Tibial artery (tissue), 4 donors: ENCODE measurements at regions not wholly inside any gene's neighbourhood (a gene's known extent, or its start where the extent isn't known, plus 50 kb on each side); places are given as distances from the start of the nearest gene placed in this dataset.
"Not testable (repeated sequence)": the region's sequence is repeated elsewhere in the genome, so short reads cannot be mapped to it uniquely, and the experiment has no call there.

Source experiments
- DNase-seq, 2 donors: peaks; one replicate each; pipeline ENCODE4 v3.0.0-alpha.2; 2019
- H3K27ac ChIP-seq, 2 donors: fragments of 200-600 bp; sonication (generic) in 1 of 2; 1 replicate in 1 of 2; 2 replicates in 1 of 2; pipeline ENCODE4 v1.5.1; 2018 to 2019; ENCODE audit warnings: mild to moderate bottlenecking in 1 of 2
- H3K27me3 ChIP-seq, 2 donors: fragments of 200-600 bp; sonication (generic) in 1 of 2; one replicate each; pipeline versions ENCODE4 v1.5.1 to v1.6.0; 2016 to 2019
- H3K36me3 ChIP-seq, 3 donors: fragments of 200-600 bp; sonication (generic) in 2 of 3; one replicate each; pipeline ENCODE4 v1.5.1; 2016 to 2019; ENCODE audit warnings: mild to moderate bottlenecking in 2 of 3
- H3K4me1 ChIP-seq, 4 donors: fragments of 200-600 bp; sonication (generic) in 2 of 4; 1 replicate in 3 of 4; 2 replicates in 1 of 4; pipeline ENCODE4 v1.5.1; 2016 to 2019
- H3K4me3 ChIP-seq, 2 donors: fragments of 200-600 bp; sonication (generic) in 1 of 2; 1 replicate in 1 of 2; 2 replicates in 1 of 2; pipeline ENCODE4 v1.5.1; 2018 to 2019; ENCODE audit warnings: mild to moderate bottlenecking in 2 of 2
- H3K9me3 ChIP-seq, 3 donors: fragments of 200-600 bp; sonication (generic) in 1 of 3; one replicate each; pipeline ENCODE4 v1.5.1; 2016 to 2019
- intact Hi-C: fragments of 100-400 bp; cut with DNase I; formaldehyde crosslinking; loops from one replicate; pipeline ENCODE4 v1.15.0; 2023; ENCODE audit warnings: low total_unique reads
- TF ChIP-seq, protein P1 (sequence below), 2 experiments: fragments of 200-600 bp in 1 of 2; fragments of 450-650 bp in 1 of 2; IDR thresholded peaks; one replicate each; pipeline ENCODE4 v1.5.1; 2017 to 2019; ENCODE audit warnings: antibody characterized with exemption in 2 of 2, mild to moderate bottlenecking in 1 of 2, moderate library complexity in 1 of 2

DNA sequence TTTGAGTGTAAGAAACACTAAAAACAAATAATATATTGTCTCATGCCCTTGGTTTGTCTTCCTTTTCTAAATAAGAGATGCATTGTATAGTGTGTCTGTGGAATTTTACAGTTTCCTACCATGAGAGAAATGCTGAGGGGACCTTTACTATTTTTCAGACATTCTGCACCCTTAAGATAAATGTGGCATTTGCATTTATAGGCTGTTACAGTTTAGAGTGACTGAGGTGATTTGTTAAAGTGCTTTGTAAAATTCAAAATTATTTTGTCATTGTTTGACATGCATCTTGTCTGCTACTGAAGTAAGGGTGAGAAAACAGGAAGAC lies 78.9 kb upstream of the ZSWIM2 start:
- no peak for DNase-seq
- Histone ChIP-seq H3K4me3 (no peak overlapping the region), H3K36me3 (no peaks in the 10 kb centered on the region), H3K27ac (no peak overlapping the region), H3K4me1 (no peaks in the 10 kb centered on the region), H3K9me3 (no peaks in the 10 kb centered on the region), H3K27me3 (no peaks in the 10 kb centered on the region)
- intact Hi-C loops, result no loop called here
- TF ChIP-seq, protein P1, sequence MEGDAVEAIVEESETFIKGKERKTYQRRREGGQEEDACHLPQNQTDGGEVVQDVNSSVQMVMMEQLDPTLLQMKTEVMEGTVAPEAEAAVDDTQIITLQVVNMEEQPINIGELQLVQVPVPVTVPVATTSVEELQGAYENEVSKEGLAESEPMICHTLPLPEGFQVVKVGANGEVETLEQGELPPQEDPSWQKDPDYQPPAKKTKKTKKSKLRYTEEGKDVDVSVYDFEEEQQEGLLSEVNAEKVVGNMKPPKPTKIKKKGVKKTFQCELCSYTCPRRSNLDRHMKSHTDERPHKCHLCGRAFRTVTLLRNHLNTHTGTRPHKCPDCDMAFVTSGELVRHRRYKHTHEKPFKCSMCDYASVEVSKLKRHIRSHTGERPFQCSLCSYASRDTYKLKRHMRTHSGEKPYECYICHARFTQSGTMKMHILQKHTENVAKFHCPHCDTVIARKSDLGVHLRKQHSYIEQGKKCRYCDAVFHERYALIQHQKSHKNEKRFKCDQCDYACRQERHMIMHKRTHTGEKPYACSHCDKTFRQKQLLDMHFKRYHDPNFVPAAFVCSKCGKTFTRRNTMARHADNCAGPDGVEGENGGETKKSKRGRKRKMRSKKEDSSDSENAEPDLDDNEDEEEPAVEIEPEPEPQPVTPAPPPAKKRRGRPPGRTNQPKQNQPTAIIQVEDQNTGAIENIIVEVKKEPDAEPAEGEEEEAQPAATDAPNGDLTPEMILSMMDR (IDR thresholded peaks at IDR 0.05), result no peak

DNA sequence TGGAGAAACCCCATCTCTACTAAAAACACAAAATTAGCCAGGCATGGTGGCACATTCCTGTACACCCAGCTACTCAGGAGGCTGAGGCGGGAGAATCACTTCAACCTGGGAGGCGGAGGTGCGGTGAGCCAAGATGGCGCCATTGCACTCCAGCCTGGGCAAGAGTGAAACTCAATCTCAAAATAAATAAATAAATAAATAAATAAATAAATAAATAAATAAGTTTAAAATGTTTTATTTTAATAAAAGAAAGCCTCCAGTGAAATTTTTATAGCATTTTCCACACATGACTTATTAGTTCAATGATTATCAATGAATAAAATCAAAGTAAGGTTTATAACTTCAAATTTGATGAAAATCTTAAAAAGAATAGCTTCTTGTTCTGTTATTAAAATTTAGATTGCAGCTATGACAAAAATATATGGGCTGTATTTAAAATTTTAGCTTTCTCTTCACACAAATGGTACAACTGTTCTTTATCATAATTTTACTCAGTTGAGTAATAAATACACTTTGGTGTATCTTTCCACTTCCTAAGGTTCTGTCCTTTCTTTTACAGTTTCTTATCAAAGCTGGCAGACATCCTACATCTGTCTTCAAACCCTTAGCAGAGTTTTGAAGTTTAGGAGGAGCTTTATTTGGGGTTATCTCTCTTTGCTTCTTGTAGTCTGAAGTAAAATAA lies 78.4 kb upstream of the ZSWIM2 start:
- Histone ChIP-seq H3K4me3 (no peak overlapping the region), H3K36me3 (no peaks in the 10 kb centered on the region), H3K27me3 (no peaks in the 10 kb centered on the region), H3K27ac (no peak overlapping the region), H3K4me1 (no peaks in the 10 kb centered on the region), H3K9me3 (no peaks in the 10 kb centered on the region)
- intact Hi-C loops, result no loop called here
- DNase-seq, result no peak
- TF ChIP-seq, protein P1 (IDR thresholded peaks at IDR 0.05), result no peak

DNA sequence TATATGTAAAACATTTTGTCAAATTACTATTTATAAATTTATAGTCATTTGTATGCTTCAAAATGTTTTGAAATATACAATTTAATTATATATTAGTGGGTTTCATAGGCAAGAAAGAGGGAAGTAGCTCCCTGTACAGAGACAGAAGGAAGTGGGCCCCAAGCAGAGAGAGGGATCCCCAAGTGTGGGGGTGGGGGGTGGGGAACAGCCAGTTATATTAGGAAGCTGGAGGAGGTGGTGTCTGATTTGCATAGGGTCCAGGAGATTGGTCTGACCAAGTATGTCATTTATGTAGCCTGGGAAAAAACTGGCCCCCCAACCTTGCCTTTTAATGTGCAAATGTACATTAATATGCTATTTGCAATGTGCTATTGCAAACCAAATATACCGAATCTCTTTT lies 76.5 kb upstream of the ZSWIM2 start:
- TF ChIP-seq, protein P1 (IDR thresholded peaks at IDR 0.05), result no peak
- intact Hi-C loops, result no loop called here

DNA sequence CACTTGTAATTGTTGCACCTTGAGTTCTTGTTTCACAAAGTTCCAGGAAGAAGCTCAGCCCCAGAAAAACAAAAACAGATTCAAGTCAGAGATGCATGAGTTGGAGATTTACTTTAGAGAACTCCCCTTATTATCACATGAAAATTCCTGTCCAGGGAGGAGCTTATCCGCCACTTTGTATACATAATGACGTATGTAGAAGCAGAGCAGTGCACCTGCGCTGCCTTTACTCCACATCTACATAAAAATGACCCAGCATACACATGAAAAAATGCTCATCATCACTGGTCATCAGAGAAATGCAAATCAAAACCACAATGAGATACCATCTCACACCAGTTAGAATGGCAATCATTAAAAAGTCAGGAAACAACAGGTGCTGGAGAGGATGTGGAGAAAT lies 73.3 kb upstream of the ZSWIM2 start:
- H3K36me3 ChIP-seq, H3K9me3 ChIP-seq, DNase-seq, H3K4me3 ChIP-seq, H3K27ac ChIP-seq, intact Hi-C loops, H3K27me3 ChIP-seq: not testable (repeated sequence)
- peaks cover 0 to 28% (median 0%) of the 10 kb centered on the region in 4 donors for H3K4me1 ChIP-seq

More for the DNA sequence above, 76.5 kb upstream of the ZSWIM2 start:
- Histone ChIP-seq H3K27me3 (no peaks in the 10 kb centered on the region), H3K4me1 (no peaks in the 10 kb centered on the region), H3K36me3 (no peaks in the 10 kb centered on the region), H3K27ac (no peak overlapping the region), H3K4me3 (no peak overlapping the region), H3K9me3 (no peaks in the 10 kb centered on the region)
- DNase-seq, result no peak

DNA sequence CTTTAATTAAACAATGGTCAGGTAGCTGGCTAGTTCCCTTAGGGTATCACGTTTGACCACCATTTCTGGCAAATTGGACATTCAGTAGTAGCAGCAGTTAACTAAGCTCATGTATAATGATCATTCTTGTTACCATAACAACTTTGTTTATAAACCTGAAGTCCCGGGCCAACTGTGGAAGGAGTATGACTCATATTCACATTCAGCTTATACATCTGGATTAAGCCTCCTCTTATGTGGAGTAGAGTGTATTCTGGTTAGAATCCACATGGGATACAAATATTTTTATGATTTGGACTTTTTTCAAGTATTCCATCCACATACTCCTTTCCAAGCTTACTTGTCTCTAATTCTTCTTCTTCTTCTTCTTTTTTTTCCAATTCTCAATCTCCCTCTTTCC lies 70.3 kb upstream of the ZSWIM2 start:
- TF ChIP-seq, protein P1 (IDR thresholded peaks at IDR 0.05), result no peak
- no peaks in the 10 kb centered on the region for H3K27me3 ChIP-seq
- DNase-seq, result no peak
- no peak overlapping the region for H3K27ac ChIP-seq
- no peaks in the 10 kb centered on the region for H3K9me3 ChIP-seq
- H3K36me3 ChIP-seq, result no peaks in the 10 kb centered on the region
- intact Hi-C loops, result no loop called here
- peaks cover 0 to 32% (median 0%) of the 10 kb centered on the region in 4 donors for H3K4me1 ChIP-seq
- H3K4me3 ChIP-seq, result no peak overlapping the region

DNA sequence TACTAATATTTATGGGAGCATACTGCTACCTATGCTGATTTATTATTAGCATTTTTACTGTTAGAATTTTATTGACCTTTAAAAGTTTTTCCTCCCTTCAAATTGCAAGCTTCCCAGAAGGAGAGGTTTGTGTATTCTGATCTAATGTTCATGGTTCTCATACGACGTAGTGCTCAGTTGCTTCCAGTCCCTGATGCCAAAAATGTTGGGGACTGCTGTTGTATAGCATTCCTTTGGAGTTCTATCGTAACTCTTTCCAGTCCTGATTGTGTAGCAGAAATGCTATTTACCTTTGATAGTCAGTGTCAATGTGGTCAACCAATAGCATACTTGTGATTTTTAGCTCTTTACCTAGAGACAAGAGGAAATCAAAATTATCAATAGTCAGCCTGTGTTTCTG lies 69.5 kb upstream of the ZSWIM2 start:
- Histone ChIP-seq H3K4me1 (peaks cover 0 to 32% (median 0%) of the 10 kb centered on the region in 4 donors), H3K27ac (no peak overlapping the region), H3K4me3 (no peak overlapping the region), H3K9me3 (no peaks in the 10 kb centered on the region), H3K27me3 (no peaks in the 10 kb centered on the region), H3K36me3 (no peaks in the 10 kb centered on the region)
- intact Hi-C loops, result no loop called here
- TF ChIP-seq, protein P1 (IDR thresholded peaks at IDR 0.05), result no peak
- no peak for DNase-seq
